ENCODE measurements at regions not wholly inside any gene's neighbourhood (a gene's known extent, or its start where the extent isn't known, plus 50 kb on each side); places are given as distances from the start of the nearest gene placed in this dataset.

- Histone ChIP-seq H3K36me3 (no peaks in the 10 kb centered on the region), H3K4me1 (peaks cover 0 to 18% (median 0%) of the 10 kb centered on the region in 12 donors), H3K9me3 (no peaks in the 10 kb centered on the region), H3K27me3 (no peaks in the 10 kb centered on the region), H3K27ac (no peak overlapping the region), H3K4me3 (no peak overlapping the region)
- no peak for TF ChIP-seq CTCF (IDR thresholded peaks at IDR 0.05)
- no peak for TF ChIP-seq POLR2A (IDR thresholded peaks at IDR 0.05)
- ATAC-seq, result no peak
- 58 to 70% (median 62%) methylated on average over 4 of the region's 4 CpGs for WGBS, 4 donors
- no peak for DNase-seq
- intact Hi-C loops (cut with DNase I), result no loop called here
These were observed 129.3 kb downstream of the TMA16 start for GRCh38 chr4:163623787-163624186.

GRCh38 chr4:163624727-163625126, 130.2 kb downstream of the TMA16 start:
- intact Hi-C loops (cut with DNase I), result no loop called here
- DNase-seq, result no peak
- H3K36me3 ChIP-seq, result no peaks in the 10 kb centered on the region
- no peak for ATAC-seq
- no peak overlapping the region for H3K4me3 ChIP-seq
- no peak overlapping the region for H3K27ac ChIP-seq
- WGBS, 4 donors, result 56 to 77% (median 63%) methylated on average over 1 of the region's 1 CpG
- H3K4me1 ChIP-seq, result peaks cover 0 to 18% (median 0%) of the 10 kb centered on the region in 12 donors
- TF ChIP-seq CTCF (IDR thresholded peaks at IDR 0.05) (no peak), POLR2A (IDR thresholded peaks at IDR 0.05) (no peak)
- H3K27me3 ChIP-seq, result no peaks in the 10 kb centered on the region
- H3K9me3 ChIP-seq, result peaks cover 0 to 3% (median 0%) of the 10 kb centered on the region in 12 donors

- no peak overlapping the region for H3K27ac ChIP-seq
- intact Hi-C loops (cut with DNase I), result no loop called here
- no peak for ATAC-seq
- no peak for TF ChIP-seq CTCF (IDR thresholded peaks at IDR 0.05)
- TF ChIP-seq POLR2A (IDR thresholded peaks at IDR 0.05), result no peak
- WGBS, 4 donors, result 78 to 87% (median 82%) methylated on average over 6 of the region's 6 CpGs
- no peak for DNase-seq
- H3K4me3 ChIP-seq, result no peak overlapping the region
- H3K36me3 ChIP-seq, result no peaks in the 10 kb centered on the region
- peaks cover 0 to 3% (median 0%) of the 10 kb centered on the region in 12 donors for H3K9me3 ChIP-seq
- no peaks in the 10 kb centered on the region for H3K4me1 ChIP-seq
- H3K27me3 ChIP-seq, result no peaks in the 10 kb centered on the region
These were observed 136.8 kb downstream of the TMA16 start for GRCh38 chr4:163631288-163631687.

GRCh38 chr4:163638909-163639308, 144.4 kb downstream of the TMA16 start:
- intact Hi-C loops (cut with DNase I), result no loop called here
- no peaks in the 10 kb centered on the region for H3K36me3 ChIP-seq
- ATAC-seq (no peak), DNase-seq (no peak)
- H3K4me3 ChIP-seq, result no peak overlapping the region
- TF ChIP-seq CTCF (IDR thresholded peaks at IDR 0.05) (no peak), POLR2A (IDR thresholded peaks at IDR 0.05) (no peak)
- H3K27me3 ChIP-seq, result no peaks in the 10 kb centered on the region
- no peaks in the 10 kb centered on the region for H3K9me3 ChIP-seq
- no peaks in the 10 kb centered on the region for H3K4me1 ChIP-seq
- no peak overlapping the region for H3K27ac ChIP-seq

Measured in heart left ventricle (tissue), 16 donors.